Progenitor cell of endocrine pancreas (in vitro differentiated cells): ENCODE measurements at regions not wholly inside any gene's neighbourhood (a gene's known extent, or its start where the extent isn't known, plus 50 kb on each side); places are given as distances from the start of the nearest gene placed in this dataset.

Experiments
- DNase-seq: peaks from one replicate; pipeline ENCODE4 v3.0.0; 2021; ENCODE audit warnings: low spot score; ENCODE audit not compliant: unreplicated experiment
- H3K27ac Mint-ChIP-seq: 2 replicates; pipeline ENCODE4 v1.8.0; 2021; ENCODE audit warnings: mild to moderate bottlenecking, moderate library complexity, mixed read lengths
- H3K27me3 Mint-ChIP-seq: 2 replicates; pipeline ENCODE4 v1.8.0; 2021; ENCODE audit warnings: mixed read lengths
- H3K36me3 Mint-ChIP-seq: 2 replicates; pipeline ENCODE4 v1.8.0; 2022; ENCODE audit warnings: mixed read lengths; ENCODE audit not compliant: insufficient read depth
- H3K4me1 Mint-ChIP-seq: 2 replicates; pipeline ENCODE4 v1.8.0; 2021; ENCODE audit warnings: low read depth, mixed read lengths
- H3K4me3 Mint-ChIP-seq: 2 replicates; pipeline ENCODE4 v1.8.0; 2021; ENCODE audit warnings: low read depth, mild to moderate bottlenecking, moderate library complexity, mixed read lengths
- H3K9me3 Mint-ChIP-seq: 2 replicates; pipeline ENCODE4 v1.8.0; 2021; ENCODE audit warnings: low read depth, mixed read lengths
- TF ChIP-seq, protein P1 (sequence below): fragments of 200-600 bp; sonication (generic); IDR thresholded peaks from one replicate; pipeline ENCODE4 v1.5.0; 2021; ENCODE audit warnings: antibody characterized with exemption, mild to moderate bottlenecking; ENCODE audit not compliant: unreplicated experiment

DNA sequence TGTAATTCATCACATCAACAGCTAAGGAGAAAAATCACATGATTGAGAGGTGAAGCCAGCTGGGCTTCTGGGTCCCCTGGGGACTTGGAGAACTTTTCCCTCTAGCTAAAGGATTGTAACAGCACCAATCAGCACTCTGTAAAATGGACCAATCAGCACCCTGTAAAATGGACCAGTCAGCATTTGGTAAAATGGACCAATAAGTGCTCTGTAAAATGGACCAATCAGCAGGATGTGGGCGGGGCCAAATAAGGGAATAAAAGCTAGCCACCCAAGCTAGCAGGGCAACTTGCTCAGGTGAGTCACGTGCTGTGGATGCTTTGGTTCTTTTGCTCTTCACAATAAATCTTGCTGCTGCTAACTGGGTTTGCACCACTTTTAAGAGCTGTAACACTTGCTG lies 1248.3 kb downstream of the PCDH18 start:
- H3K4me3 Mint-ChIP-seq: no peak overlapping the region
- H3K27ac Mint-ChIP-seq: no peak overlapping the region
- H3K4me1 Mint-ChIP-seq: peaks cover 2% of the 10 kb centered on the region
- TF ChIP-seq, protein P1, sequence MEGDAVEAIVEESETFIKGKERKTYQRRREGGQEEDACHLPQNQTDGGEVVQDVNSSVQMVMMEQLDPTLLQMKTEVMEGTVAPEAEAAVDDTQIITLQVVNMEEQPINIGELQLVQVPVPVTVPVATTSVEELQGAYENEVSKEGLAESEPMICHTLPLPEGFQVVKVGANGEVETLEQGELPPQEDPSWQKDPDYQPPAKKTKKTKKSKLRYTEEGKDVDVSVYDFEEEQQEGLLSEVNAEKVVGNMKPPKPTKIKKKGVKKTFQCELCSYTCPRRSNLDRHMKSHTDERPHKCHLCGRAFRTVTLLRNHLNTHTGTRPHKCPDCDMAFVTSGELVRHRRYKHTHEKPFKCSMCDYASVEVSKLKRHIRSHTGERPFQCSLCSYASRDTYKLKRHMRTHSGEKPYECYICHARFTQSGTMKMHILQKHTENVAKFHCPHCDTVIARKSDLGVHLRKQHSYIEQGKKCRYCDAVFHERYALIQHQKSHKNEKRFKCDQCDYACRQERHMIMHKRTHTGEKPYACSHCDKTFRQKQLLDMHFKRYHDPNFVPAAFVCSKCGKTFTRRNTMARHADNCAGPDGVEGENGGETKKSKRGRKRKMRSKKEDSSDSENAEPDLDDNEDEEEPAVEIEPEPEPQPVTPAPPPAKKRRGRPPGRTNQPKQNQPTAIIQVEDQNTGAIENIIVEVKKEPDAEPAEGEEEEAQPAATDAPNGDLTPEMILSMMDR: no peak
- DNase-seq: no peak
- no peaks in the 10 kb centered on the region for H3K27me3 Mint-ChIP-seq
- no peaks in the 10 kb centered on the region for H3K9me3 Mint-ChIP-seq
- H3K36me3 Mint-ChIP-seq: no peaks in the 10 kb centered on the region

GRCh38 chr4:136281889-136282288 lies 1250.4 kb downstream of the PCDH18 start:
- no peaks in the 10 kb centered on the region for H3K9me3 Mint-ChIP-seq
- H3K4me1 Mint-ChIP-seq: peaks cover 2% of the 10 kb centered on the region
- no peaks in the 10 kb centered on the region for H3K36me3 Mint-ChIP-seq
- H3K27me3 Mint-ChIP-seq: no peaks in the 10 kb centered on the region
- no peak overlapping the region for H3K27ac Mint-ChIP-seq
- no peak overlapping the region for H3K4me3 Mint-ChIP-seq
- TF ChIP-seq, protein P1: no peak
- no peak for DNase-seq

DNA sequence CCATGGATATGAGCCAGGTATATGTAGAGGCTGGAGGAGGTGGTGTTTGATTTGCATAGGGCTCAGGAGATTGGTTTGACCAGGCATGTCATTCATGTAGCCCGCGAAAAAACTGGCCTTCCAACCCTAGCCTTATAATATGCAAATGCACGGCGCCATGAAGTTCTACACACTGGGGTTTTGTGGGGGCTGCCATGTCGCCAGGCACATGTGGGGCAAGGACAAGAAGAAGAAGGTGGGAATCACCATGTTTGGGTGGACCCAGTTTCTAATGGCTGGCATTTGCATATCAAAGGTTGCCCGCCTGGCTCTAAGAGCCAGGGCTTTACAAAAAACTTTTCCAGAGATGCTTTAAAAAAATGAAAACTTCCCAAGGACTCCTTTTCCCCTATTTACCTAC lies 1251.0 kb downstream of the PCDH18 start:
- H3K27me3 Mint-ChIP-seq: no peaks in the 10 kb centered on the region
- no peak for DNase-seq
- no peaks in the 10 kb centered on the region for H3K9me3 Mint-ChIP-seq
- H3K4me3 Mint-ChIP-seq: no peak overlapping the region
- TF ChIP-seq, protein P1: no peak
- H3K4me1 Mint-ChIP-seq: peaks cover 2% of the 10 kb centered on the region
- H3K27ac Mint-ChIP-seq: no peak overlapping the region
- H3K36me3 Mint-ChIP-seq: no peaks in the 10 kb centered on the region

GRCh38 chr4:136277741-136278140 lies 1254.6 kb downstream of the PCDH18 start:
- Mint-ChIP-seq H3K9me3 (no peaks in the 10 kb centered on the region), H3K36me3 (no peaks in the 10 kb centered on the region), H3K4me1 (peaks cover 2% of the 10 kb centered on the region), H3K27me3 (no peaks in the 10 kb centered on the region), H3K27ac (no peak overlapping the region), H3K4me3 (no peak overlapping the region)
- DNase-seq: no peak
- TF ChIP-seq, protein P1: no peak

GRCh38 chr4:136246876-136247275 lies 1285.4 kb downstream of the PCDH18 start:
- Mint-ChIP-seq H3K4me3 (no peak overlapping the region), H3K36me3 (no peaks in the 10 kb centered on the region), H3K27me3 (no peaks in the 10 kb centered on the region), H3K27ac (no peak overlapping the region), H3K4me1 (no peaks in the 10 kb centered on the region), H3K9me3 (no peaks in the 10 kb centered on the region)
- TF ChIP-seq, protein P1: no peak
- DNase-seq: no peak
